ENCODE measurements at regions not wholly inside any gene's neighbourhood (a gene's known extent, or its start where the extent isn't known, plus 50 kb on each side); places are given as distances from the start of the nearest gene placed in this dataset.
"Not testable (repeated sequence)": the region's sequence is repeated elsewhere in the genome, so short reads cannot be mapped to it uniquely, and the experiment has no call there.

DNA sequence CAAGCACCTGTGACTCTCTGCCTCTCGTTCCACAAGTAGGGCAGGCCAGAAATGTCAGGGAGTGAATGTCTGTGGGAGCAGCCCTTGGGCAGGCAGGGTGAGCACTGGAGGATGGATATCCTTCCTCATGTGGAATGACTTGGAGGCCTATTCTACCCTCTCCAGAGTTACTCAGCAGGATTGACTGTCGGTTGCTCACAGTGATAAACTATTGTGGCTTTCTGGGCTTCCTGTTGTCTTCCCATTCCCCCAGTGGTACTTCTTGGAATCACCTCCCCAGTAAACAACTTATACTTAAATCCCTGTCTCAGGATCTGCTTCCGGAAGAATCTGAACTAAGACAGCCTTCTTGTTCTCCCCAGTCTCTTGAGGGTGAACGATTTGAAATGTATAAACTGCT, 79.6 kb upstream of the MANSC4 start:
- dilution Hi-C loops (cut with HindIII; ENCODE audit: low sequenced_read_pairs, unreplicated experiment), result no loop called here
- Histone ChIP-seq H3K4me3 (ENCODE audit: insufficient read depth, low read depth, low read length) (no peak overlapping the region), H3K9me1 (ENCODE audit: insufficient read depth, low read length) (0 out of 2 replicates have a peak, but pooled peaks cover 3% of the 10 kb centered on the region), H2AFZ (replicated peaks; ENCODE audit: low read length, poor library complexity) (no peak overlapping the region), H3K56ac (ENCODE audit: extremely low read depth, insufficient read depth, low read length) (no peak overlapping the region), H3K4me2 (ENCODE audit: low read depth, low read length) (no peak overlapping the region), H3K27ac (ENCODE audit: insufficient read depth, low read length) (no peak overlapping the region), H3K23ac (ENCODE audit: low read depth, low read length) (no peak overlapping the region), H3K4me1 (ENCODE audit: control insufficient read depth, insufficient read depth, low read length) (peaks cover 3% of the 10 kb centered on the region; the same call in 1 of the 2 replicates), H4K8ac (ENCODE audit: low read depth in 2 of 2, low read length in 2 of 2) (no peak overlapping the region), H3K36me3 (ENCODE audit: control insufficient read depth, insufficient read depth, low read length) (no peaks in the 10 kb centered on the region), H3K27me3 (ENCODE audit: control insufficient read depth, insufficient read depth, low read length) (no peaks in the 10 kb centered on the region; the same call in 1 of the 2 replicates), H4K20me1 (ENCODE audit: insufficient read depth, low read length) (no peaks in the 10 kb centered on the region), H4K5ac (ENCODE audit: low read depth, low read length) (no peak overlapping the region), H2BK120ac (ENCODE audit: low read depth, low read length) (no peak overlapping the region), H3K18ac (ENCODE audit: low read depth, low read length) (no peak overlapping the region), H4K91ac (ENCODE audit: insufficient read depth, low read depth, low read length) (no peak overlapping the region), H3K79me1 (ENCODE audit: low read depth in 1 of 2, low read length in 2 of 2) (no peaks in the 10 kb centered on the region), H3K14ac (replicated peaks; ENCODE audit: low read depth, low read length) (peak overlapping the region; percentile 28; the same call in 1 of the 2 replicates), H2BK20ac (ENCODE audit: low read depth, low read length) (no peak overlapping the region), H2BK15ac (ENCODE audit: low read depth, low read length) (no peak overlapping the region), H2AK5ac (ENCODE audit: low read depth, low read length) (0 out of 2 replicates have a peak overlapping the region, but pooled peaks have one; percentile 20), H3K9ac (ENCODE audit: low read depth, low read length) (no peak overlapping the region), H3K4ac (ENCODE audit: low read depth, low read length) (no peak overlapping the region), H2AK9ac (replicated peaks; ENCODE audit: low read depth, low read length, poor library complexity) (no peak overlapping the region), H3K9me3 (ENCODE audit: control insufficient read depth, insufficient read depth, low read length) (peaks cover 2% of the 10 kb centered on the region), H2BK5ac (ENCODE audit: low read depth, low read length, poor library complexity, severe bottlenecking) (no peak overlapping the region)
- CTCF ChIA-PET, result no interaction called here
- no CpG with 5 or more reads among the region's 4 CpGs for WGBS, 2 experiments (ENCODE audit: extremely low coverage in 2 of 2, insufficient read length in 1 of 2)
- in situ Hi-C loops (cut with MboI; ENCODE audit: low sequenced_read_pairs), result no loop called here
- no peak for ATAC-seq (ENCODE audit: low read depth)
- intact Hi-C loops (cut with micrococcal nuclease), result no loop called here
- POLR2A ChIA-PET (ENCODE audit: unreplicated experiment), result no interaction called here
- DNase-seq, result no peak
- no peak for TF ChIP-seq RCOR1 (IDR thresholded peaks at IDR 0.05; ENCODE audit: insufficient replicate concordance, low read length)
- TF ChIP-seq, protein P1, sequence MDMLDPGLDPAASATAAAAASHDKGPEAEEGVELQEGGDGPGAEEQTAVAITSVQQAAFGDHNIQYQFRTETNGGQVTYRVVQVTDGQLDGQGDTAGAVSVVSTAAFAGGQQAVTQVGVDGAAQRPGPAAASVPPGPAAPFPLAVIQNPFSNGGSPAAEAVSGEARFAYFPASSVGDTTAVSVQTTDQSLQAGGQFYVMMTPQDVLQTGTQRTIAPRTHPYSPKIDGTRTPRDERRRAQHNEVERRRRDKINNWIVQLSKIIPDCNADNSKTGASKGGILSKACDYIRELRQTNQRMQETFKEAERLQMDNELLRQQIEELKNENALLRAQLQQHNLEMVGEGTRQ (IDR thresholded peaks at IDR 0.05; ENCODE audit: low read depth, low read length), result no peak
- BruUV-seq (replicated peaks), result no TSS peak

DNA sequence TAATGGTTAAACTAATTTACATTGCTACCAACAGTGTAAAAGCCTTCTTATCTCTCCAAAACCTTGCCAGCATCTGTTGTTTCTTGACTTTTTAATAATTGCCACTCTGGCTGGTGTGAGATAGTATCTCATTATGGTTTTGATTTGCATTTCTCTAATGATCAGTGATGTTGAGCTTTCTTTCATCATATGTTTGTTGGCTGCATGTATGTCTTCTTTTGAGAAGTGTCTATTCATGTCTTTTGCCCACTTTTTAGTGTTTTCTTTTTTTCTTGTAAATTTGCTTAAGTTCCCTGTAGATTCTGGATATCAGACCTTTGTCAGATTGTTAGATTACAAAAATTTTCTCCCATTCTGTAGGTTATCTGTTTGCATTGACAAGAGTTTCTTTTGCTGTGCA, 77.0 kb upstream of the MANSC4 start:
- H3K79me1 ChIP-seq (ENCODE audit: low read depth in 1 of 2, low read length in 2 of 2); in situ Hi-C loops (cut with MboI; ENCODE audit: low sequenced_read_pairs); H4K20me1 ChIP-seq (ENCODE audit: insufficient read depth, low read length); H3K4me1 ChIP-seq (ENCODE audit: control insufficient read depth, insufficient read depth, low read length); H2AK9ac ChIP-seq (replicated peaks; ENCODE audit: low read depth, low read length, poor library complexity); H3K27me3 ChIP-seq (ENCODE audit: control insufficient read depth, insufficient read depth, low read length); H3K4me3 ChIP-seq (ENCODE audit: insufficient read depth, low read depth, low read length); H2BK120ac ChIP-seq (ENCODE audit: low read depth, low read length); H3K18ac ChIP-seq (ENCODE audit: low read depth, low read length); POLR2A ChIA-PET (ENCODE audit: unreplicated experiment); H3K9ac ChIP-seq (ENCODE audit: low read depth, low read length); H2BK20ac ChIP-seq (ENCODE audit: low read depth, low read length); H3K14ac ChIP-seq (replicated peaks; ENCODE audit: low read depth, low read length); BruUV-seq (replicated peaks); H3K56ac ChIP-seq (ENCODE audit: extremely low read depth, insufficient read depth, low read length); H4K8ac ChIP-seq (ENCODE audit: low read depth in 2 of 2, low read length in 2 of 2); H2BK5ac ChIP-seq (ENCODE audit: low read depth, low read length, poor library complexity, severe bottlenecking); ATAC-seq (ENCODE audit: low read depth); H3K4ac ChIP-seq (ENCODE audit: low read depth, low read length); DNase-seq; H2AFZ ChIP-seq (replicated peaks; ENCODE audit: low read length, poor library complexity); intact Hi-C loops (cut with micrococcal nuclease); H3K27ac ChIP-seq (ENCODE audit: insufficient read depth, low read length); H3K9me1 ChIP-seq (ENCODE audit: insufficient read depth, low read length); H2BK15ac ChIP-seq (ENCODE audit: low read depth, low read length); H3K9me3 ChIP-seq (ENCODE audit: control insufficient read depth, insufficient read depth, low read length); H3K36me3 ChIP-seq (ENCODE audit: control insufficient read depth, insufficient read depth, low read length); H3K23ac ChIP-seq (ENCODE audit: low read depth, low read length); H4K5ac ChIP-seq (ENCODE audit: low read depth, low read length); H4K91ac ChIP-seq (ENCODE audit: insufficient read depth, low read depth, low read length); dilution Hi-C loops (cut with HindIII; ENCODE audit: low sequenced_read_pairs, unreplicated experiment); H2AK5ac ChIP-seq (ENCODE audit: low read depth, low read length); H3K4me2 ChIP-seq (ENCODE audit: low read depth, low read length): not testable (repeated sequence)
- CTCF ChIA-PET, result interaction anchor here (0.6 kb wide), 1 partner anchor 18 kb away, joined by 5 read pairs; no protein-coding TSS in a partner anchor

All from IMR-90 (cell line).